ENCODE measurements at regions not wholly inside any gene's neighbourhood (a gene's known extent, or its start where the extent isn't known, plus 50 kb on each side); places are given as distances from the start of the nearest gene placed in this dataset.
"Not testable (repeated sequence)": the region's sequence is repeated elsewhere in the genome, so short reads cannot be mapped to it uniquely, and the experiment has no call there.

DNA sequence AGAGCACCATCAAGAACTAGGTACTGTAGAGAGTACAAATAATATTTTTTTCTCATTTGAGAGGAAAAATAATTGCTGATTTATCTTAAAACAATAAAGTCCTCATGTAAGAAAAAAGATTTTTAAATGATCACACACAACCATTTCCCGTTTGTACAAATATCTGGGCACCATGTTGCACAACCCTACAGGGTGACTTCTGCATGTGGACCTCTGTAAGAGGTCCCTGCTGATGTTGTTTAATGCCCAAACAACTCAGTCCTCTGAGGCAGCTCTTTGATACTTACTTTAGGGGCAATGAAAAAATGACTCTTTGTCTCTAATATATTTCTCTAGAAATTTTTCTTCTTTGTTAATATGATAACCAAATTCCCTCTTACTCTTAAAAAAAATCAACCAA, 168.1 kb upstream of the SATB1 start:
- FAIRE-seq = no peak

DNA sequence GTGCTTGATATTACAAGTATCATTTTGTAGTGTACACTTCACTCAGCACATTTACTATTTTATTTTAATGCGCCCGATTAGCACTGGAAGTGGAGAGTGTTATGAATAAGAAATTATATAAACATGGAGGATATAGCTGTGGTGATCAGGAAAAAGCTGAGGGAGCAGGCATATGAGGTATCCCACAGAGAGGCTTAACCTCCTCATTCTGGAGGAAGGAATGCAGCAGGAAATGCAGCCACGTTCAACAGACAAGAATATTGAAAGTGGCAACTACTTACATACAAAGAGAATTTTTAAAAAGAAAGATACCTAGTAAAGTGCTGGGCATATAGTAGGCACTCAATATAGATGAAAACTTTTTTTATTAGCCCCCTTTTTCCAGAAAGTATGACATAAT, 166.0 kb upstream of the SATB1 start:
- FAIRE-seq = no peak

DNA sequence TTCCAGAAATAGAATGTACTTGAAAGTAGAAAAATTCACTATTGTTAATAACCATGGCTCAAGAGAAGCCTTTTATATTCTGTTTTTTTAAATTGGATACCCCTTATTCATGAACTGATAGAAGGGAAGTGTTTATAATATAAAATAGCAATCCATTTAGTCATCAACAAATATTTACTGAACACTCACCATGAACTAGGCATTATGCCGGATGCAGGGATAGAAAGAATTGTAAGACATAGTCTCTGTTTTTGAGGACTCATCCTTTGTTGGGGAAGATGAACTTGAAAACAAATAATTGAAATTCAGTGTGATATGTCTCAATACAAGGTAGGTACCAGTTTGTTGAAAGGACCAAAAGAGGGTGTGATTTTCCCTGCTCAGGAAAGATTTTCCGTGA, 160.9 kb upstream of the SATB1 start:
- FAIRE-seq = no peak

DNA sequence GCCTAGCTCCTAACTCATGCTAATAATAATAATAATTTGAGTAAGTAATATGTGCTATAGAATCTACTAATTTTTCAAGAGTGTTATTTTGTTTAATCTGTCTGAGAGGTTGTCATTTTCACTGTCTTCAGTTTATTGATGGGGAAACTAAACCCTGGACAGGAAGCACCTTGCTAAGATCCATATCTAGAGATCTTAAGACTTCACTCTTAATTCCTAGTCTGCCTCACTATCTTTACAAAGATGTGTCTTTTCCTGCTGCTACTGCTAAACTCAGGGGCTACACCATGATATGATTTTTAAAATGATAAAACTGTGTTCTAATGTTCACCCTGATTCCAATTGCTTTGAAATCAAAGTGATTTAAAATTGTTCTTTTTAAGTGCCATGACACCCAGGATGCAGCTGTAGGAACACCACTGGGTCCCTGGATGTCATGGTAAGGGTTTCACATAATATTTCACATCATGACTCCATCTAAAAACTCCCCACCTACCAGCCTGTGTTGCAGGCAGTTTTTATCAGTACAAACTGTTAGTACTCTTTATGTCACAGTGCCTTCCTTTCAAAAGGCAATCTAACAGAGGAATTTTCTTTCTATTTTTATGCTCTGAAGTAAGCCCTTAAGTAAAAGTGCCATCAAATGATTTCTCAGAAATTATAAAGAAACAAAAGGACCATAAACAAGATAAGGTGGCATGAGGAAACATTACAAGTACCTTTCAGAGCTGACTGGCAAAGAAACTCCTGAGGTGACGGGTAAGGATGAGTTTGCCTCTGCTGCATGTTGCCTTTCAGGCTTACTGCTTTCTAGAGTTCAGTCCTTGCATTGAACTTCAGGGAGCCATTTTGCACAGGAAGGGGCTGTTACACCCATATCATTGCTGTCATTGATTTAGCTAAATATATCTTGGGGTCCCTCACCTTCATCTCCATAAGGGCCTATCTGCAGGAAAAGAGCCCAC, 160.1 kb upstream of the SATB1 start:
- FAIRE-seq = no peak

DNA sequence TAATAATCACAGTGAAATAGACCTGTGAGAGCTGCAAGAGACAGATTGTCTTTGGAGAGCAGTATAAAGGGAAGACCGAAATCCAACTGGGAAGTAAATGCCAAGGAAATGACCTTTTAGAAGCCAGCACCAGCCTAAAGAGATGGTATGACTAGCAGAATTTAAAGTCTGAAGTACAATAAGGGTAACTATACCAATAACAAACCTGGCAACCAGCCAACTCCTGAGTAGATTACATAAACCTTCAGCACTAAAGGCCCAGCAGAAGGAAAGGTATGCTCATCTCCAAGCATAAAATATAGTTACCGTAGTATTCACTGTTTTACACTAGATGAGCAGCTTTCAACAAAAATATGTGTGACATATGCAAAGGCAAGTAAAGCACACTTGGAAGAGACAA, 155.1 kb upstream of the SATB1 start:
- no peak for FAIRE-seq

DNA sequence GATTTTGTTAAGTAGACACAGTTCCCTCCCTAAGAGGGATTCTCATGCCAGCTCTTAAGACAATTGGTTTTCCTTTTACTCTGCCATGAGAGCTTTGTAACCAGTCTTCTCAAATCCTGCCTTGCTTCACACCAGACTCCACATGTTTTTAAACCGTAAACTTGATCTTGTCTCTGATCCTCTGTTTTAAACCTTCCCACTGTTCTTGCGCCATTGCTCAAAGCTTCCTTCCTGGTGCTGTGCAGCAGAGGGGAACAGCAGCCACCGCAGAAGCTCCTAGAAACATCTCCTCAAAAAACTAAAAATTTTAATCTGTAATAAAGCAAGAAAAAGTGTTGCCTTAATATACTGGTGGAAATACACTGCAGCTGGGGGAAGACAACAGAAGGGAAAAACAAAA, 154.5 kb upstream of the SATB1 start:
- FAIRE-seq = no peak

DNA sequence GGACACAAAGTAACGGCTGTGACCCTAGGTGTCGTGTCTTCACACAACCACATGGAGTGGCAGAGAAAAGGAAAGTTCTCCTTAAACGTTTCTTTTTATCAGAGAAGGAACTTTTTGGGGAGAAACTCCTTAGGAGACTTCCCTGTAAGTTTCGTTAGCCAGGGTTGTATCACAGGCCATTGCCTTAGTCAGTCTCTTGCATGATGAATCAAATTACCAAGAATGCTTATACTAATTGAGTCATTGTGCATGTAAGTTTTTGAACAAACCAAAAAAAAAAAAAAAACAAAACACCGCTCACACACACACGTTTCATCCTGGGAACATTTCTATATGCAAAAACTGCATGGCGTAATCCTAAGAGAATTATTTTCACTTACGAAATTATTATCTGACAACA, 150.4 kb upstream of the SATB1 start:
- FAIRE-seq = no peak

DNA sequence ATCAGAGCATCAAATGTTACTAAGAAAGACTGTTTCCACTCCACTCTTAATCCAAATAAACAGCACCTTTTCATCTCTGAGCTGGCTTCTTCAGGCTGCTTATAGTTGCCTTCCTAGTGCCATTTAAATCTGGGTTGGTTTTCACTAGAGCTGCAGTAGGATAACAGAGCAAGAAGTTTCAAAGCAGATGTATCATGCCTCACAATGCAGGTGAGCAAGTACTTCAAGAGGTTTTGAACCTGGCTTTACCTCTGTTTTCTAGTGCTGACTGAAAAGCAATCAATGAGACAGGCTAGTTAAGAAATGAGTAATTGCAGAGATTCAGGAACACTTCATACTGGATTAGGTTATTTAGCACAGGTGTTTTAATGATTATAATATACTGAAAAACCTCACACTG, 147.7 kb upstream of the SATB1 start:
- FAIRE-seq = no peak

DNA sequence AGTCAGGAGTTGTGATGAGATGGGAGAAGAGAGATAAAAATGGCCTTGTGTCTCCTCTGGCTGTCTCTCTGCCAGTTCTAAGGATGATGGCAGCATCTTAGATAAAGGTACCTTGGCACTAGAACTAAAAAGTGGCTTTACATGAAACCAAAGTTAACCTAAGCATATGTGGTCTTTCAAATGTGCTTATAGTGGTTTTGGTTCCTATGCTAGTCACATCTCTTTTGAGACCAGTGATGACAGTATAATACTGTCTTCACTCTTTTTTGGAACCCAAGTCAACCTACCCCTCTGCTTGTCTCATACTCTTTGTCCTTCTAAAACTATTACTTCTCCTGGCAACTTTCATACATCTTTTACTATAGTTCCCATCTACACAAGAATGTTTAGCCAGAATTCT, 142.2 kb upstream of the SATB1 start:
- FAIRE-seq = no peak

DNA sequence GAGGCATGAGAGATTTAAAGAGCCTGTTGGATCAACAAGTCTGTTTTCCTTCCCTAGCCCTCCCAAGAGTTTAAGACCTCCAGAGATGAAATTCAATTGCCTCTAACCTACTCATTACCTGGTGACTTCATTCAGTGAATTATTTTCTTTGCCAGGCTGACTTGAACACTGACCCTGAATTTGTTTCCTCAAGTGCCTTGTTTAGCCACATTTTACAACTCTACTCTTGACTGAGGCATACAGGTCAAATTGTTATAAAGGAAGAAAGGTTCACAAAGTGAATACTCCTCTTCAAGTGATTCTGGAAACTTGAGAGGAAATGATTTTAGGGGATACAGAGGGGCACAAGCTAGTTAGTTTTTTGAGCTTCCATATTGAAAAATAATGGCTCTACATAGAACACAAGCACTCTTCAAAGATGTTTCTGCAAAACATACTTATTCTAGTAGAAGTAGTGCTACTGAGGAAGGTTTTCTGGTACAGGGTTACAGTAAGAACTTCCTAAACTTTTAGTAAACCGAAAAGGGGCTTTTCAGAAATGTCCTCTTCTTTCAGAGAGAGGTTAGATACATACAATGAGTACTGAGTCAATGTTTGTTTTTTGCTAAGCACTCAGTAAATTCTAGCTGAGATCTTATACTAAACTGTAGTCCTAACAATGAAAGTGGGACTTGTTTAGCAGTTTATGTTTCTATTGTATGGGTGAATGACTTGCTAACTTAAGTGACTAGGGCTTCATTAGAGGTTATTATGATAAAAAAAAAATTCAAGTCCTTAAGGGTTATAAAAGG, 137.4 kb upstream of the SATB1 start:
- no peak for FAIRE-seq

DNA sequence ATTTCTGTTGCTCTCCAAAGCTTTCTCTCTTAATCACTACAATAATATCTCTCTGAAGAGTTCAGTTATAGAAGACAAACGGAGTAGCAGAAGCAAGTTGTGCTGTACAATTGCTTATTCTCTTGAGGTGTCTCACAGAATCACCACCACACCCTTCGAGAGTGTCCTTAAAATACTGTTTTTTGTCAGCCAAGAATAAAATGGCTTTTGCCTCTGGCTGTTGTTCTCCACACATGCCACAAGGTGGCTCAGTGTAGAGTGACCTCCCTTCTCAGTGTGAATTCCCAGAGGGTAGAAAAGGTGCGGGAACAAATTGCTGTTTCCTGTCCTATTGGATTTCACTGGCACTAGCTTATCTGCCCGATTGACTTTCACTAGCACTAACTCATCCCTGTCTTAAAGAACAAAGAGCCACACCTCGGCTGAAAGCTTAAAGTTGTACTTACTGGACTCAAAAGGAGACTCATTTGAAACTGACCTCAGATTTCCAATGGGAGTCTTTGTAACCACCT, 134.2 kb upstream of the SATB1 start:
- no peak for FAIRE-seq

DNA sequence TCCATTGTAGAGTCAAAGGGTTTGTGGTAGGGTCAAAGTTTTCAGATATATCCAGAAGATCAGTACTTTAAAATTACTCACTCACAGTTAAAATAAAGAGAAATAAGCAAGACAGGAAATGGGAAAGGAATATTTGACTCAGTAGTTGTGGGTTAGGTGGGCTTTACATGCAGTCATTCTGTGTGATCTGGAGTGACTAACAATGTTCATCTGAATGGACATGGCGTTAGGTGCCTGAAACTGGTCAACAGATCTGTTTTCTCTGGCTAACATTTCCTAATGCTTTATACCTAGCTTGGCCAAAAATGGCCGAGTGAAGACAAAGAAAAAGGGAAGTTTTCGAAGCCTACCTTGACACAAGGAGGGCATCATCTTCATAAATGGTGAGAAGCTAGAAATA, 133.4 kb upstream of the SATB1 start:
- no peak for FAIRE-seq

DNA sequence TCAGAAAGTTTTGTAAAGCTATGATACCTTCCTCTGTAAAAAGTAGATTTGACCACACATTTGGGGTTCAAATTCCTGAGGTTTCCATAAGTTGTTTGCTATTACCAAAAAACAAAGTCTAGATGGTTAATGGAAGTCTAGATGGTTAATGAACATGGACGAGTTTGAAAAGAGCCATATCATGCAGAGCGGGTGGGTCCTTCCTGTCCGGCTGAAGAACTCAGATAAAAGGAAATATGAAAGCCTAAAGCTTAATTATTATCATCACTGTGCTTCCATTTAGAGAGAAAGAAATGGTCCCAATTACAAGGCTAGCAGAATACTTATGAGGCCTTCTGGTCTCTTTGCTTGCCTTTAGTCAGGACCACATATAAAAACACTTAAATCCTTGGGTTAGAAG, 132.1 kb upstream of the SATB1 start:
- no peak for FAIRE-seq

DNA sequence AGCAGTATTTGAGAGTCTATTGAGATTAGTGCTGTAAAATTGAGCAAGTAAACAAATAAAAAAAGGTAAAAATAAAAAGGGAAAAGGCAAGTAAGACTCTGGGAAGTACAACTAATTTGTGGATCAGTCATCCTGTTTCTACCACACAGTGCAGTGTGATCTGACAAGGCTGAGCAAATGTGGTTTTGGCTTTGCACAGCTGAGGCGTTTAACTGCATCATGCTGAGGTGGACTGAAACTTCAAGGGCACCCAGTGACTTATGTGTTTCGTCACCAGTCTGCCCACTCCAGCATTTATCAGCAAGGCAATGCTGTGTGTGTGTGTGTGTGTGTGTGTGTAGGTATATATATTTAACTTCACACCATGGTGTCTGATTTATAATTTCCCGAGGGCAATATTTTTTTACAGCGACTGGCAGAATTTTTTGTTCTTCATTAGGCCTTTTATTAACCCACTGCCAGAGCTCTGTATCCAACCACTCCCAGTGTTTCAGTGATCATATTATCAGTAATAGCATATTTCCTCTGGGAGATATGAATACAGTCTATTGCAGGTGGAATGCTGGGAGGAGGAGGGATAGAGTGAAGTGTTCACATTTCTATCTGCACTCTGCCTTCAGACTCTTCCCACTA, 131.5 kb upstream of the SATB1 start:
- FAIRE-seq = no peak

DNA sequence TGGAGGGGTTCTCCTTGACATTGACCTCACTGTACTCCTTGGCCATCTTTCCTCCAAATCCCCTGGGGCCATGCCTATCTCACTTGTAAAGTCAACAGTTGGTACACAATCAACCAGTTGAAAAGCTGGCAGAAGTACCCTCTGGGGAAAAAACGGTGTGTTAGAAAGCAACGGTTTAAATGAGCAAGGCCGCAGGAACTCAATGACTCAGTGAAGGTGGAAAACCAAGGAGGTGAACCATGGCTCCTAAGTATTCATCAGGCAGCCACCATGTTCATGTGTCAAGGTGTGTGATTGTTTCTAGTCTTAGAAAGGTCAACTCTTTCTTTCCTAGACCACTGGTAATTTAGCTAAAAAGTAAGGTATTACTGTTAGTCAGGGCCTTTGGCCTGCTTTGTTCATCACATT, 130.9 kb upstream of the SATB1 start:
- no peak for FAIRE-seq

DNA sequence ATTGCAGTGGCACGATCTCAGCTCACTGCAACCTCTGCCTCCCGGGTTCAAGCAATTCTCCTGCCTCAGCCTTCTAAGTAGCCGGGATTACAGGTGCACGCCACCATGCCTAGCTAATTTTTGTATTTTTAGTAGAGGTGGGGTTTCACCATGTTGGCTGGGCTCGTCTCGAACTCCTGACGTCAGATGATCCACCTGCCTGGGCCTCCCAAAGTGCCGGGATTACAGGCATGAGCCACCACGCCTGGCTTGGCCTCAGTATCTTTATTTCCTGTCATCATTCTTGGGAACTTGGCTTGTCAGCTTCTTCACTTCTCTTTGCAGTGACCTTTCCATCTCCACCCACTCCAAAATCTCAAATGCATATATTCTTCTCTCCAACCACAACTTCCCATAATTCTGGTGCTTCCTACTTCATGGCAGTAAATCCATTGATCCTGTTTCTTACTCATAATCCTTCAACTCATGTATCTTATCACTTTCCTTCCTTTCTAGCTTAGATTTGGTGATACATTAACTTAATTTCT, 127.5 kb upstream of the SATB1 start:
- not testable (repeated sequence) for FAIRE-seq

DNA sequence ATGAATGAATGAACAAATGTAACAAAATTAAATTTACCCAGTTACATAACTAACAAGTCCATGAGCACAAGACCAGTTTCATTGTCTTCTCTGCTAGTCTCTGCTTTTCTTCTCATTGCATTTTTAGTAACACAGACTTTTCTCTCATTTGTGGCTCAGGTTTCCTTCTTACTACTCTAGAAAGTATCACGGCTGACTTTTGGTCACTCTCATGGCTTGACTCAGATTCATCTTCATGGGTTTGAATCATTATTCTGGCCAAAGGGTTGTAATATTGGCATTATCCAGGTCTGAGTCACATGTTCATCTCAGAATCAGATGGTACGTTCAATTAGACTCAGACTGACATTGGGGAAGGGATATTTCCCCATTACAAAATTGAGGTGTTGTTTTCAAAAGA, 121.5 kb upstream of the SATB1 start:
- no peak for FAIRE-seq

DNA sequence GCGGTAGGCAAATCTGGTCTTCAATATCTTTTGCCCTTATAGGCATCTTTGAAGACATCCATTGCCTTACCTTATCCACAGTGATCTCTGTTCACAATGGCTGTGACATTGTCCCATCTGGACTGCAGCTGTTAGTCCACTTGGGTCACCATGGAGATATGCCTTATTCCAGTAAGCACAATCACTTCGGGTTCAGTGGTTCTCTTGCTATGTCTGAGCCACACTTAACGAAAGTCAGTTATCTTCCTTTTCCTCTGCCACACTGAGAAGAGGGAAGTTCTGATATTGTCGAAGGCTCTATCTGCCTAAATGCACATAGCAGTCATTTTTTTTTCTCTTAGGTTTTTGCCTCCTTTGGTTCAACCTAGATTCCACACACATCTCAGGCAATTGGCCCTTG, 119.0 kb upstream of the SATB1 start:
- FAIRE-seq = no peak

DNA sequence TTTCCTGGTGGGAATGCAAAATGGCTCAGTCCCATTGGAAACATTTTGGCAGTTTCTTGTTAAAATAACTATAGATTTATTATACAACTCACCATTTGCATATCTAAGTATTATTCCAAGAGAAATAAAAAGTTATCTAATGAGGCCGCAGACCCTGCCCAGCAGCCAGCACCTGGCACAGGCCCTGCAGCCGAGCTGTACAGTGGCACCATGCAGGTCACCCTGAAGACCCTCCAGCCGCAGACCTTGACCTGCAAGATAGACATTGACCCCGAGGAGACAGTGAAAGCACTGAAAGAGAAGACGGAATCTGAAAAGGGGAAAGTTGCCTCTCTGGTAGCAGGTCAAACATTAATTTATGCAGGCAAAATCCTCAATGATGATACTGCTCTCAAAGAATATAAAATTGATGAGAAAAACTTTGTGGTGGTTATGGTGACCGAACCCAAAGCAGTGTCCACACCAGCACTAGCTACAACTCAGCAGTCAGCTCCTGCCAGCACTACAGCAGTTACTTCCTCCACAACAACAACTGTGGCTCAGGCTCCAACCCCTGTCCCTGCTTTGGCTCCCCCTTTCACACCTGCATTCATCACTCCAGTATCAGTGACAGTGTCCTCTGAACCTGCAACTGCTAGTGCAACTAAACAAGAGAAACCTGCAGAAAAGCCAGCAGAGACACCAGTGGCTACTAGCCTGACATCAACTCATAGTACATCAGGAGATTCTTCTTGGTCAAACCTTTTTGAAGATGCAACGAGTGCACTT, 113.5 kb upstream of the SATB1 start:
- no peak for FAIRE-seq

DNA sequence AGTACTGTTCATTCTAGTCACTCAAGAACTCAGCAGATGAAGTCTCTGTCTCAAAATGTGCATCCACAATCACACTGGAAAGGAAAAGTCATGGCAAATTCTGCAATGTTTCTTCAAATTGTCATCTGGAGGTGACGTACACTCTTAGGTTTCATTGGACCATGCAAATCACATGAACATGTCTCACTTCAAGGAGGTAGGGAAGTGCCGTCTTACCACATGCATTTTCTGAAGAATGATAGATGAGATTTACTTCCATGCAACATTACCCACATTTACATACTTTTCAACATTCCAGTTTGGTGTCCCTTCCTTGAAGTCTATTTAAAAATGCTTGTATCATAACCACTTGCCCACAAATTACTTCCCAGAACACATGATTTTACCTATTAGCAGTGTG, 107.9 kb upstream of the SATB1 start:
- FAIRE-seq = no peak

DNA sequence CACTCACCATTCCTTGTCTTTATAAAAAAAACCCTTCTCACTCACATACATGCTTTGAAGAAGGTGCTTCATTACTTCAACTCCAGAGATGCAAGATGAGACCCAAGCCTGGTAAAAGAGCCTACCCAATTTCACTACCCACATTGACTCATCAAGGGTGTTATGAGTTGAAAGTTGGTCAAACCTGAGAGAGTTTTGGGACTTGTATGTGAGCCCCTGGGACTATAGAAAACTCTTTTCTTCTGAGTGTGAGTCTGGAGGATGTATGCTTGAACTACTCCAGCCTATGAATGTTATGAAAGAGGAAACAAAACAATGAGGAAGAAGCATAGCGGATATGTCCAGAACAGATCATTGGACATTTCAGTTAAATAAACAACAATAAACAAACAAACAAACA, 106.5 kb upstream of the SATB1 start:
- FAIRE-seq = no peak

DNA sequence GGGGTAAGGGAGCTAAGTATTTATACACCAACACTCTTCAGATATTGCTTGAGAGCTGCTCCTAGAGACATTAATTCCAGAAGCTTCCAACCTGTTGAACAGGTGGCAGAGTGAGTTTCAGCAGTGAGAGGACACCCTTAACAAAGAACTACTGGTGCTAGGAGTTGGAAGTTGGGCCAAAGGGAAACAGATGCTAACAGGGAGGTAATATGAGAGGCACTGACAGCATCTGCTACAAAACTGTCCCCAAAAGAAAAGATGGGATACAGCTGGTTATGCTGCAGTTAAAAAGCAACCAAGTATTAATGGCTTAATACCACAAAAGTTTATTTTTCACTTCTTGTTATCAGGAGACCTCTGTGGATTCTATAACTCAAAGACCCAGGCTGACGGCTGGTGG, 104.5 kb upstream of the SATB1 start:
- FAIRE-seq = no peak

All from G401.6 (cell line).